ENCODE measurements at regions not wholly inside any gene's neighbourhood (a gene's known extent, or its start where the extent isn't known, plus 50 kb on each side); places are given as distances from the start of the nearest gene placed in this dataset.
"Not testable (repeated sequence)": the region's sequence is repeated elsewhere in the genome, so short reads cannot be mapped to it uniquely, and the experiment has no call there.

- DNase-seq (ENCODE audit: low spot score), result no peak
These were observed 52.1 kb downstream of the PWWP3B start for GRCh38 chrX:106220177-106220576.

GRCh38 chrX:106243376-106243775 is 75.3 kb downstream of the PWWP3B start:
- no peak for DNase-seq (ENCODE audit: low spot score)

GRCh38 chrX:106246511-106246910 is 78.4 kb downstream of the PWWP3B start:
- DNase-seq (ENCODE audit: low spot score), result no peak

GRCh38 chrX:106247162-106247561 is 79.1 kb downstream of the PWWP3B start:
- no peak for DNase-seq (ENCODE audit: low spot score)

GRCh38 chrX:106249706-106250379 is 81.7 kb downstream of the PWWP3B start:
- DNase-seq (ENCODE audit: low spot score), result no peak

GRCh38 chrX:106263817-106264216 is 95.7 kb downstream of the PWWP3B start:
- DNase-seq (ENCODE audit: low spot score), result no peak

GRCh38 chrX:106273947-106274587 is 106.0 kb downstream of the PWWP3B start:
- not testable (repeated sequence) for DNase-seq (ENCODE audit: low spot score)

- DNase-seq (ENCODE audit: low spot score), result not testable (repeated sequence)
These were observed 107.1 kb downstream of the PWWP3B start for GRCh38 chrX:106275172-106275571.

GRCh38 chrX:106278951-106279350 is 110.8 kb downstream of the PWWP3B start:
- no peak for DNase-seq (ENCODE audit: low spot score)

- no peak for DNase-seq (ENCODE audit: low spot score)
These were observed 113.3 kb downstream of the PWWP3B start for GRCh38 chrX:106281383-106281782.

GRCh38 chrX:106283841-106284240 is 115.7 kb downstream of the PWWP3B start:
- DNase-seq (ENCODE audit: low spot score), result no peak

- no peak for DNase-seq (ENCODE audit: low spot score)
These were observed 116.4 kb downstream of the PWWP3B start for GRCh38 chrX:106284431-106285025.

GRCh38 chrX:106286053-106286650 is 118.0 kb downstream of the PWWP3B start:
- DNase-seq (ENCODE audit: low spot score), result no peak

GRCh38 chrX:106290778-106291177 is 122.7 kb downstream of the PWWP3B start:
- not testable (repeated sequence) for DNase-seq (ENCODE audit: low spot score)

GRCh38 chrX:106291779-106292390 is 123.8 kb downstream of the PWWP3B start:
- DNase-seq (ENCODE audit: low spot score), result not testable (repeated sequence)

GRCh38 chrX:106300239-106300638 is 132.1 kb downstream of the PWWP3B start:
- DNase-seq (ENCODE audit: low spot score), result no peak

- no peak for DNase-seq (ENCODE audit: low spot score)
These were observed 132.6 kb downstream of the PWWP3B start for GRCh38 chrX:106300656-106301055.

GRCh38 chrX:106302304-106302703 is 134.2 kb downstream of the PWWP3B start:
- no peak for DNase-seq (ENCODE audit: low spot score)

- DNase-seq (ENCODE audit: low spot score), result no peak
These were observed 138.4 kb downstream of the PWWP3B start for GRCh38 chrX:106306391-106306947.

- DNase-seq (ENCODE audit: low spot score), result no peak
These were observed 155.3 kb downstream of the PWWP3B start for GRCh38 chrX:106323357-106323756.

GRCh38 chrX:106331606-106332005 is 163.5 kb downstream of the PWWP3B start:
- no peak for DNase-seq (ENCODE audit: low spot score)

- DNase-seq (ENCODE audit: low spot score), result no peak
These were observed 173.7 kb downstream of the PWWP3B start for GRCh38 chrX:106341823-106342222.

Measured in ureter (tissue), 1 donor.